ENCODE measurements at regions not wholly inside any gene's neighbourhood (a gene's known extent, or its start where the extent isn't known, plus 50 kb on each side); places are given as distances from the start of the nearest gene placed in this dataset.

- Histone ChIP-seq H2AFZ (ENCODE audit: control insufficient read depth, low read depth, low read length) (no peak overlapping the region), H3K4me1 (ENCODE audit: control insufficient read depth, insufficient read depth, low read length) (peaks cover 22% of the 10 kb centered on the region), H3K9ac (ENCODE audit: control insufficient read depth, insufficient read depth, low read length) (no peak overlapping the region), H4K20me1 (ENCODE audit: control insufficient read depth, insufficient read depth) (no peaks in the 10 kb centered on the region), H3K79me2 (ENCODE audit: control insufficient read depth, insufficient read depth, low read length) (no peaks in the 10 kb centered on the region; the same call in 1 of the 2 replicates), H3K9me3 (replicated peaks; ENCODE audit: control insufficient read depth, insufficient read depth, low read length) (peaks cover 3% of the 10 kb centered on the region; the same call in 2 of the 3 replicates), H3K27ac (ENCODE audit: control insufficient read depth, insufficient read depth) (peak overlapping the region; percentile 57), H3K4me3 (no peak overlapping the region), H3K36me3 (ENCODE audit: control insufficient read depth in 2 of 2, insufficient read depth in 2 of 2, low read length in 1 of 2) (no peaks in the 10 kb centered on the region), H3K27me3 (replicated peaks in 1 of 2; ENCODE audit: control insufficient read depth in 2 of 2, insufficient read depth in 2 of 2, low read length in 1 of 2) (no peaks in the 10 kb centered on the region), H3K4me2 (ENCODE audit: control insufficient read depth, insufficient read depth) (no peak overlapping the region)
- ChIA-PET RAD21 (ENCODE audit: unreplicated experiment) (interaction anchor here (0.6 to 5.9 kb wide), 5 partner anchors 32 to 741 kb away, joined by 3 to 46 read pairs (median 3); no protein-coding TSS in a partner anchor), SMC1A (ENCODE audit: uncharacterized antibody, unreplicated experiment) (interaction anchor here (0.8 to 2.9 kb wide), 10 partner anchors 12 to 410 kb away, joined by 3 to 27 read pairs (median 4); no protein-coding TSS in a partner anchor), CTCF (interaction anchor here (0.8 to 5.0 kb wide), 8 partner anchors 13 to 376 kb away, joined by 3 to 80 read pairs (median 6); no protein-coding TSS in a partner anchor), POLR2A (interaction anchor here (2.2 kb wide), 1 partner anchor 29 kb away, joined by 10 read pairs; no protein-coding TSS in a partner anchor)
- no peak for TF ChIP-seq RFX5 (IDR thresholded peaks at IDR 0.05; ENCODE audit: low read depth, low read length)
- peak; percentile 14; the same call in 1 of the 2 replicates for TF ChIP-seq SPI1 (IDR thresholded peaks at IDR 0.05; ENCODE audit: borderline replicate concordance, insufficient read depth, low read depth, low read length)
- no peak for TF ChIP-seq SMC3 (IDR thresholded peaks at IDR 0.05; ENCODE audit: borderline replicate concordance, low read length)
- no peak for TF ChIP-seq BHLHE40 (IDR thresholded peaks at IDR 0.05; ENCODE audit: borderline replicate concordance in 1 of 2, low read depth in 2 of 2, low read length in 1 of 2)
- DNase-seq (ENCODE audit: low read depth, low spot score) (no peak), FAIRE-seq (no peak), ATAC-seq (no peak)
- intact Hi-C loops (cut with micrococcal nuclease; ENCODE audit: unreplicated experiment) (no loop called here), in situ Hi-C loops (cut with MboI) (no loop called here)
- 29% methylated on average over 4 of the region's 4 CpGs for WGBS (ENCODE audit: insufficient coverage, insufficient replicate concordance, low lambda C conversion rate, missing lambda C conversion rate)
- BruUV-seq (replicated peaks): no TSS peak
These were observed 124.4 kb upstream of the PZP start for GRCh38 chr12:9332564-9332963.

- H3K9me3 ChIP-seq (replicated peaks; ENCODE audit: control insufficient read depth, insufficient read depth, low read length): peaks cover 3% of the 10 kb centered on the region; the same call in 2 of the 3 replicates
- no peaks in the 10 kb centered on the region for H3K36me3 ChIP-seq (ENCODE audit: control insufficient read depth in 2 of 2, insufficient read depth in 2 of 2, low read length in 1 of 2)
- no peaks in the 10 kb centered on the region for H3K27me3 ChIP-seq (replicated peaks in 1 of 2; ENCODE audit: control insufficient read depth in 2 of 2, insufficient read depth in 2 of 2, low read length in 1 of 2)
- in situ Hi-C loops (cut with MboI): no loop called here
- H2AFZ ChIP-seq (ENCODE audit: control insufficient read depth, low read depth, low read length): peak overlapping the region; percentile 76
- peak; percentile 93 for ATAC-seq
- intact Hi-C loops (cut with micrococcal nuclease; ENCODE audit: unreplicated experiment): loop anchor here (1.0 kb wide), 4 partner anchors 33 to 377 kb away; no protein-coding TSS in a partner anchor
- H3K9ac ChIP-seq (ENCODE audit: control insufficient read depth, insufficient read depth, low read length): peak overlapping the region; percentile 58
- no peaks in the 10 kb centered on the region; the same call in 1 of the 2 replicates for H3K79me2 ChIP-seq (ENCODE audit: control insufficient read depth, insufficient read depth, low read length)
- CTCF ChIA-PET: interaction anchor here (0.9 to 5.0 kb wide), 17 partner anchors 9 to 419 kb away, joined by 3 to 80 read pairs (median 3); no protein-coding TSS in a partner anchor
- POLR2A ChIA-PET: interaction anchor here (2.2 kb wide), 1 partner anchor 31 kb away, joined by 10 read pairs; no protein-coding TSS in a partner anchor
- no peaks in the 10 kb centered on the region for H4K20me1 ChIP-seq (ENCODE audit: control insufficient read depth, insufficient read depth)
- H3K4me3 ChIP-seq: no peak overlapping the region
- H3K4me2 ChIP-seq (ENCODE audit: control insufficient read depth, insufficient read depth): peak overlapping the region; percentile 41
- SMC1A ChIA-PET (ENCODE audit: uncharacterized antibody, unreplicated experiment): interaction anchor here (0.7 to 2.9 kb wide), 15 partner anchors 14 to 412 kb away, joined by 3 to 27 read pairs (median 3); no protein-coding TSS in a partner anchor
- H3K4me1 ChIP-seq (ENCODE audit: control insufficient read depth, insufficient read depth, low read length): peaks cover 22% of the 10 kb centered on the region
- peak overlapping the region; percentile 53 for H3K27ac ChIP-seq (ENCODE audit: control insufficient read depth, insufficient read depth)
- 0% methylated on average over 5 of the region's 5 CpGs for WGBS (ENCODE audit: insufficient coverage, insufficient replicate concordance, low lambda C conversion rate, missing lambda C conversion rate)
- FAIRE-seq: peak; percentile 70
- no TSS peak for BruUV-seq (replicated peaks)
- peak; percentile 23 for DNase-seq (ENCODE audit: low read depth, low spot score)
- RAD21 ChIA-PET (ENCODE audit: unreplicated experiment): interaction anchor here (0.7 to 5.9 kb wide), 9 partner anchors 13 to 419 kb away, joined by 3 to 46 read pairs (median 5); no protein-coding TSS in a partner anchor
- TF ChIP-seq FOXK2 (IDR thresholded peaks at IDR 0.05): no peak
- TF ChIP-seq FOXM1 (IDR thresholded peaks at IDR 0.05; ENCODE audit: low read depth, low read length): 0 out of 2 replicates have a peak, but pooled peaks have one; percentile 26
- TF ChIP-seq IKZF1 (conservative IDR thresholded peaks at IDR 0.05): peak; percentile 35; the same call in 1 of the 2 replicates
- peak in 1 of 2 experiments; percentile 43; a peak in 1 of 4 replicates for TF ChIP-seq IKZF2 (IDR thresholded peaks at IDR 0.05)
- TF ChIP-seq RUNX3 (IDR thresholded peaks at IDR 0.05; ENCODE audit: low read length): peak; percentile 28; the same call in 1 of the 2 replicates
- no peak for TF ChIP-seq CHD4 (IDR thresholded peaks at IDR 0.05)
- no peak for TF ChIP-seq WRNIP1 (IDR thresholded peaks at IDR 0.05; ENCODE audit: borderline replicate concordance, low read depth, low read length)
- 0 out of 3 replicates have a peak, but pooled peaks have one; percentile 36 for TF ChIP-seq POU2F2 (IDR thresholded peaks at IDR 0.05; ENCODE audit: borderline replicate concordance, low read depth, low read length)
- no peak for TF ChIP-seq CBX3 (IDR thresholded peaks at IDR 0.05; ENCODE audit: borderline replicate concordance, low read depth)
- peak; percentile 95 for TF ChIP-seq SMC3 (IDR thresholded peaks at IDR 0.05; ENCODE audit: borderline replicate concordance, low read length)
- TF ChIP-seq BMI1 (IDR thresholded peaks at IDR 0.05; ENCODE audit: borderline replicate concordance): no peak
- TF ChIP-seq RAD21 (IDR thresholded peaks at IDR 0.05; ENCODE audit: insufficient read depth, low read depth, low read length): peak; percentile 97
- no peak for TF ChIP-seq PKNOX1 (IDR thresholded peaks at IDR 0.05)
- no peak for TF ChIP-seq GABPA (IDR thresholded peaks at IDR 0.05; ENCODE audit: low read depth)
These were observed 123.0 kb upstream of the PZP start for GRCh38 chr12:9331218-9331626.
